ENCODE measurements at regions not wholly inside any gene's neighbourhood (a gene's known extent, or its start where the extent isn't known, plus 50 kb on each side); places are given as distances from the start of the nearest gene placed in this dataset.

GRCh38 chr2:120642646-120643045 lies 93.0 kb upstream of the GLI2 start:
- TF ChIP-seq CTCF (IDR thresholded peaks at IDR 0.05), result no peak
- TF ChIP-seq EZH2 (IDR thresholded peaks at IDR 0.05), result no peak
